Right atrium auricular region (tissue), 2 donors: ENCODE measurements at regions not wholly inside any gene's neighbourhood (a gene's known extent, or its start where the extent isn't known, plus 50 kb on each side); places are given as distances from the start of the nearest gene placed in this dataset.

ENCODE experiments used
- DNase-seq: peaks from one replicate; pipeline ENCODE4 v3.0.0-alpha.2; 2019; ENCODE audit warnings: low spot score
- H3K27ac ChIP-seq, 2 donors: fragments of 200-600 bp; sonication (generic); 1 replicate in 1 of 2; 2 replicates in 1 of 2; pipeline ENCODE4 v1.5.1; 2016 to 2019
- H3K27me3 ChIP-seq, 2 donors: fragments of 200-600 bp; sonication (generic); one replicate each; pipeline versions ENCODE4 v1.5.1 to v1.6.0; 2017 to 2019
- H3K36me3 ChIP-seq: fragments of 200-600 bp; sonication (generic); one replicate; pipeline ENCODE4 v1.5.1; 2016
- H3K4me1 ChIP-seq, 2 donors: fragments of 200-600 bp; sonication (generic); one replicate each; pipeline versions ENCODE4 v1.5.1 to v1.6.0; 2017 to 2019
- H3K4me3 ChIP-seq, 2 donors: fragments of 200-600 bp; sonication (generic); 1 replicate in 1 of 2; 2 replicates in 1 of 2; pipeline ENCODE4 v1.5.1; 2017 to 2019; ENCODE audit warnings: mild to moderate bottlenecking in 1 of 2, moderate library complexity in 1 of 2
- H3K9me3 ChIP-seq, 2 donors: fragments of 200-600 bp; sonication (generic); one replicate each; pipeline ENCODE4 v1.5.1; 2019
- CTCF ChIP-seq, 2 donors: fragments of 200-600 bp; sonication (generic); IDR thresholded peaks; one replicate each; pipeline ENCODE4 v1.5.1; 2019; ENCODE audit warnings: antibody characterized with exemption in 2 of 2

- H3K27ac ChIP-seq, result no peak overlapping the region
- no peaks in the 10 kb centered on the region for H3K27me3 ChIP-seq
- no peak overlapping the region for H3K4me3 ChIP-seq
- H3K9me3 ChIP-seq, result peaks cover 0 to 9% of the 10 kb centered on the region in 2 donors
- DNase-seq, result no peak
- H3K4me1 ChIP-seq, result no peaks in the 10 kb centered on the region
- no peak for TF ChIP-seq CTCF (IDR thresholded peaks at IDR 0.05)
- H3K36me3 ChIP-seq, result no peaks in the 10 kb centered on the region
Observed at GRCh38 chr14:106302661-106303060, 776.3 kb downstream of the TMEM121 start.

- no peak overlapping the region for H3K4me3 ChIP-seq
- no peaks in the 10 kb centered on the region for H3K9me3 ChIP-seq
- H3K36me3 ChIP-seq, result no peaks in the 10 kb centered on the region
- no peaks in the 10 kb centered on the region for H3K4me1 ChIP-seq
- no peak overlapping the region for H3K27ac ChIP-seq
- TF ChIP-seq CTCF (IDR thresholded peaks at IDR 0.05), result no peak
- no peak for DNase-seq
- no peaks in the 10 kb centered on the region for H3K27me3 ChIP-seq
Observed at GRCh38 chr14:106304271-106304670, 777.9 kb downstream of the TMEM121 start.

GRCh38 chr14:106308839-106309389 lies 782.5 kb downstream of the TMEM121 start:
- H3K4me3 ChIP-seq, result no peak overlapping the region
- no peaks in the 10 kb centered on the region for H3K4me1 ChIP-seq
- no peaks in the 10 kb centered on the region for H3K9me3 ChIP-seq
- TF ChIP-seq CTCF (IDR thresholded peaks at IDR 0.05), result peak in 1 of 2 donors; percentile 55
- no peaks in the 10 kb centered on the region for H3K27me3 ChIP-seq
- H3K36me3 ChIP-seq, result no peaks in the 10 kb centered on the region
- no peak for DNase-seq
- H3K27ac ChIP-seq, result no peak overlapping the region

- H3K4me3 ChIP-seq, result no peak overlapping the region
- H3K36me3 ChIP-seq, result no peaks in the 10 kb centered on the region
- H3K27ac ChIP-seq, result no peak overlapping the region
- no peaks in the 10 kb centered on the region for H3K4me1 ChIP-seq
- no peaks in the 10 kb centered on the region for H3K9me3 ChIP-seq
- no peak for DNase-seq
- TF ChIP-seq CTCF (IDR thresholded peaks at IDR 0.05), result no peak
- no peaks in the 10 kb centered on the region for H3K27me3 ChIP-seq
Observed at GRCh38 chr14:106309423-106309822, 783.0 kb downstream of the TMEM121 start.

GRCh38 chr14:106315436-106315835 lies 789.1 kb downstream of the TMEM121 start:
- H3K36me3 ChIP-seq, result no peaks in the 10 kb centered on the region
- no peak for DNase-seq
- peaks cover 0 to 5% of the 10 kb centered on the region in 2 donors for H3K9me3 ChIP-seq
- H3K4me3 ChIP-seq, result no peak overlapping the region
- no peak overlapping the region for H3K27ac ChIP-seq
- no peaks in the 10 kb centered on the region for H3K4me1 ChIP-seq
- no peaks in the 10 kb centered on the region for H3K27me3 ChIP-seq
- TF ChIP-seq CTCF (IDR thresholded peaks at IDR 0.05), result no peak

GRCh38 chr14:106317593-106317992 lies 791.2 kb downstream of the TMEM121 start:
- TF ChIP-seq CTCF (IDR thresholded peaks at IDR 0.05), result no peak
- Histone ChIP-seq H3K27ac (no peak overlapping the region), H3K36me3 (no peaks in the 10 kb centered on the region), H3K9me3 (peaks cover 0 to 5% of the 10 kb centered on the region in 2 donors), H3K4me3 (no peak overlapping the region), H3K4me1 (no peaks in the 10 kb centered on the region), H3K27me3 (no peaks in the 10 kb centered on the region)
- no peak for DNase-seq
